ENCODE measurements at regions not wholly inside any gene's neighbourhood (a gene's known extent, or its start where the extent isn't known, plus 50 kb on each side); places are given as distances from the start of the nearest gene placed in this dataset.

GRCh38 chr3:57000012-57000411, 60.5 kb upstream of the SPATA12 start (continued):
- TF ChIP-seq MYBL2 (CRISPR knock-in tag; IDR thresholded peaks at IDR 0.05) (no peak), TCF7 (CRISPR knock-in tag; IDR thresholded peaks at IDR 0.05; ENCODE audit: low read depth) (no peak), ZMAT4 (CRISPR knock-in tag; IDR thresholded peaks at IDR 0.05) (no peak)

GRCh38 chr3:56999547-56999946, 60.9 kb upstream of the SPATA12 start:
- peaks cover 11% of the 10 kb centered on the region for H3K9me3 Mint-ChIP-seq
- peaks cover 12% of the 10 kb centered on the region for H3K36me3 Mint-ChIP-seq
- ChIA-PET CTCF (interaction anchor here (2.8 kb wide), 1 partner anchor 11 kb away, joined by 8 read pairs; no protein-coding TSS in a partner anchor), POLR2A (no interaction called here)
- peaks cover 17% of the 10 kb centered on the region for H3K4me1 Mint-ChIP-seq
- H3K27me3 Mint-ChIP-seq (ENCODE audit: low read depth), result no peaks in the 10 kb centered on the region
- ATAC-seq, result no peak
- no peak overlapping the region for H3K4me3 Mint-ChIP-seq
- DNase-seq (ENCODE audit: low spot score), result no peak
- TF ChIP-seq IRF2 (CRISPR knock-in tag; IDR thresholded peaks at IDR 0.05; ENCODE audit: borderline replicate concordance, low read depth) (no peak), SMAD4 (CRISPR knock-in tag; IDR thresholded peaks at IDR 0.05) (no peak), E2F5 (CRISPR knock-in tag; IDR thresholded peaks at IDR 0.05) (no peak), ESRRA (CRISPR knock-in tag; IDR thresholded peaks at IDR 0.05; ENCODE audit: borderline replicate concordance) (no peak), PREB (CRISPR knock-in tag; IDR thresholded peaks at IDR 0.05; ENCODE audit: borderline replicate concordance) (no peak), ZNF121 (CRISPR knock-in tag; IDR thresholded peaks at IDR 0.05) (no peak), CBFB (CRISPR knock-in tag; IDR thresholded peaks at IDR 0.05; ENCODE audit: low read depth) (no peak), HMGXB4 (CRISPR knock-in tag; IDR thresholded peaks at IDR 0.05) (no peak), AR (CRISPR knock-in tag; IDR thresholded peaks at IDR 0.05) (no peak), SP1 (CRISPR knock-in tag; conservative IDR thresholded peaks at IDR 0.05) (no peak), RELA (CRISPR knock-in tag; IDR thresholded peaks at IDR 0.05; ENCODE audit: borderline replicate concordance) (no peak), CREB1 (CRISPR knock-in tag; IDR thresholded peaks at IDR 0.05) (no peak), GABPB1 (CRISPR knock-in tag; IDR thresholded peaks at IDR 0.05) (no peak), ZNF416 (CRISPR knock-in tag; IDR thresholded peaks at IDR 0.05) (no peak)
- no peak overlapping the region for H3K27ac Mint-ChIP-seq

GRCh38 chr3:56998076-56998529, 62.4 kb upstream of the SPATA12 start:
- ChIA-PET CTCF (interaction anchor here (0.6 to 2.8 kb wide), 3 partner anchors 8 to 68 kb away, joined by 3 to 8 read pairs (median 3); no protein-coding TSS in a partner anchor), POLR2A (no interaction called here)
- Mint-ChIP-seq H3K36me3 (no peaks in the 10 kb centered on the region), H3K4me1 (peaks cover 14% of the 10 kb centered on the region), H3K27me3 (ENCODE audit: low read depth) (no peaks in the 10 kb centered on the region), H3K27ac (no peak overlapping the region), H3K4me3 (no peak overlapping the region), H3K9me3 (peaks cover 4% of the 10 kb centered on the region; the same call in 1 of the 2 replicates)
- ATAC-seq (no peak), DNase-seq (ENCODE audit: low spot score) (no peak)
- TF ChIP-seq ZNF263 (CRISPR knock-in tag; IDR thresholded peaks at IDR 0.05; ENCODE audit: low read depth) (no peak), SOX15 (CRISPR knock-in tag; IDR thresholded peaks at IDR 0.05) (no peak), ZBTB43 (CRISPR knock-in tag; IDR thresholded peaks at IDR 0.05) (no peak), SP1 (CRISPR knock-in tag; conservative IDR thresholded peaks at IDR 0.05) (no peak), PREB (CRISPR knock-in tag; IDR thresholded peaks at IDR 0.05; ENCODE audit: borderline replicate concordance) (no peak), PRDM15 (CRISPR knock-in tag; IDR thresholded peaks at IDR 0.05) (no peak)
